SH-SY5Y (cell line): ENCODE measurements at regions not wholly inside any gene's neighbourhood (a gene's known extent, or its start where the extent isn't known, plus 50 kb on each side); places are given as distances from the start of the nearest gene placed in this dataset.

ENCODE experiments used
- GATA2 ChIP-seq: IDR thresholded peaks from 2 replicates; pipeline ENCODE4 v1.6.1; 2011; ENCODE audit warnings: mild to moderate bottlenecking, low read depth, low read length
- GATA3 ChIP-seq: IDR thresholded peaks from 2 replicates; pipeline ENCODE4 v1.6.1; 2011; ENCODE audit warnings: low read depth, mild to moderate bottlenecking, low read length, moderate library complexity

DNA sequence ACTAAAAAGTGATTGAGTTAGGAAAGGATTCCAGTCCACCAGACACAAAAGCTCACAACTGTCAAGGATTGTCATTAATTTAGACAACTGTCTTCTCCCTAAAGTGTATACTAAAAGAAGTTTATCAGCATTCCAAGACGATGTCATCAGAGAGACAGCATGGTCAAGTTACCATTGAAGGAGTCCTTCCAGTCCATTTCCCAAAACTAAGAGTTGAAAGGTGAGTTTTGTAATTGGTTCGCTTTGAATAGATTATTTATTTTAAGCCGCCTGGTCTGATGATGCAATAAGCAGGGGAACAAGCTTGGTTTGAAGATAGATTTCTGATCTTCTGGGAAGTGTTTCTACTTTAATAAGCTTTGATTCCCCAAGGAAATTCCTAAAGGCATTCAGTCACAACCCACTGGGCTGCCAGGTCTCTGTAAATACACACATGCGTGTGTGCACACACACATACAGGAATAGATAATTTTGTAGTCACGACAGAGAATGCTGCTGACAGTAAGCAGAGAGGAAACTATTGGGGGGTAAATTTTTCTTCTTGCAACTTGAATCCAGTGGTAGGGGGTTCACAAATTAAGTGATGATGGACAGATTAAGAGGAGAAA, 234.8 kb downstream of the PIK3R1 start:
- TF ChIP-seq GATA3 (no peak), GATA2 (no peak)
